Stimulated activated CD4-positive, alpha-beta T cell treated with anti-CD3 and anti-CD28 coated beads, Interleukin-4, amount 100 ng/mL, for 48 hours (primary cell): ENCODE measurements at regions not wholly inside any gene's neighbourhood (a gene's known extent, or its start where the extent isn't known, plus 50 kb on each side); places are given as distances from the start of the nearest gene placed in this dataset.

Experiments used
- DNase-seq, 2 donors: peaks; one replicate each; pipeline ENCODE4 v3.0.0-alpha.2; 2020; ENCODE audit warnings: low read depth in 2 of 2

- DNase-seq, result no peak
Observed at GRCh38 chr11:134908583-134908982, 496.5 kb upstream of the B3GAT1 start.

DNA sequence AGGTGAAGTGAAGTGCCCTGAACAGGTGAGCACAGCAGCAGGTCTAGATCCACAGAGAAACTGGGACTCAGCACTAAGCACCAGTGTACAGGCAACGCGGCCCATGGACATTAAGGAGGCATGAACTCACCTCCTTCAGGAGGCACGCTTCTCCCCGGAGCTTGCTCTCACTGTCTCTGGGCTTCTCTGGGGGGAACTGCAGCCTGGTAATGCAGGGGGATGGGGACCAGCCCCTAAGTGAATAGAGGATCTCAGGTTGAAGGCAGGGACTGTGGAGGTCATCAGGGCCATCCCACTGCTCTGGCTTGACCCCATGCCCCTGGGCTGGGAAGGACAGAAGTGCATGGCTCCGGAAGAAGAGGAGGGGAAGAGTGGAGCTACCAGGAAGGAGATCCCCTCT, 495.6 kb upstream of the B3GAT1 start:
- DNase-seq, result no peak

GRCh38 chr11:134906356-134906955, 494.4 kb upstream of the B3GAT1 start:
- DNase-seq, result no peak

DNA sequence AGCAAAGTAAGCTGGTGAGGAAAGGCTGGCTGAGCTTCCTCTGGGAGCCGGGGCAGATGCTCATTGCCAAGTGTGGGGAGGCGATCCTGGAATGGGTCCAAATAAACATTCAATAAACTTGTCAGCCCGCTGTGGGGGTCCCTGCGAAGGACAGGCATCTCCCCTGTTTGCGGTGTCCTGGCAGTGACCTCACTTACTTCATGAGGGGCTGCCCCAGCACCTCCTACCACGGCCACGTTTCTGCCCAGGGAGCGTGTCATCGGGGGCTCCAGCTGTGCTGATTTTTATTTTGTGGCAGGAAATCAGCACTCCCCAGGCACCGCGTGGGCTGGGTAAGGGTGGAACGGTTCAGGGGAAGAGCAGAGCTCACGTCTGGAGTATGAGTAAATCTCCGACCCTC, 493.9 kb upstream of the B3GAT1 start:
- no peak for DNase-seq

- DNase-seq, result no peak
Observed at GRCh38 chr11:134905517-134905916, 493.5 kb upstream of the B3GAT1 start.

- no peak for DNase-seq
Observed at GRCh38 chr11:134904103-134904790, 492.2 kb upstream of the B3GAT1 start.

DNA sequence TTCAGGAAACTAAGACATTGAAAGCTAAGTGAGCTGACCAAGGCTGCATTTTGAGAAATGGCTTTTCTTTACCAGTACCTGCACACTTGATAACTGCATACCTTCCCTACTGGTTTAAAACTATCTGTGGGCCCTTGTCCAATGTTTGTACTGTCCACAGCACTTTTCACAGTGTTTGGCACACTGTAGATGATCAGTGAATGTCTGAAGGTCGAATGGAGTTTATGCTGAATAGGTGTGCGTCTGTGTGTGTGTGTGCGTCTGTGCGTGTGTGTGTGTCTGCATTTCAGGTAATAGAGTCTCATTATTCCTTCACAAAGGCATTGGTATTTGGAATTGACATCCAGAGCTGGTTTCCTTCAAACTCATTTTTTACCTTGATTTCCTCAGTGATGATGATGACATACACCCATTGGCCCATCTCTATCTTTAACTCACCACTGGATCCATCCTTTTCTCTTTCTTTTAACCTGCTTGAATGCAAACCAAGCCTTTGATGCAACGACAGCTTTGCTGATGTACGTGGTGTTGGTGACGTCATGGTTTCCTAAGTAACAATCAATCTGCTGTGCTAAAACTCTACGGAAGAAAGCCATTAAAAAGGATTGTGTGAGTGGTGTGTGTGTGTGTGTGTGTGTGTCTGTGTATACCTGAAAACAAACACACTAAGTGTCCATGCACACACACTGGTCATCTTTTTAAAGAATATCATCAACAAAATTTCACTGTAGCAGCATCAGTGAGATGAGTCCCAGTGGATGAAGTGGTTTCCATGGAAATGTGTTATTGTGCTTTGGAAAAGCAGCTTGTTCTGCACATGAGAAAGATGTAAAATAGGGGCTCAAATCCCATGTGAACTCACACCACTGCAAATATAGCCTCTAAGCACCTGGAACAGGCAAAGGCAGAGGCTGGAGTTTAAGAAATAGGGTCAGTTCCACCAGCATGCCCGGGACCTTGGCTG, 490.2 kb upstream of the B3GAT1 start:
- DNase-seq, result no peak

DNA sequence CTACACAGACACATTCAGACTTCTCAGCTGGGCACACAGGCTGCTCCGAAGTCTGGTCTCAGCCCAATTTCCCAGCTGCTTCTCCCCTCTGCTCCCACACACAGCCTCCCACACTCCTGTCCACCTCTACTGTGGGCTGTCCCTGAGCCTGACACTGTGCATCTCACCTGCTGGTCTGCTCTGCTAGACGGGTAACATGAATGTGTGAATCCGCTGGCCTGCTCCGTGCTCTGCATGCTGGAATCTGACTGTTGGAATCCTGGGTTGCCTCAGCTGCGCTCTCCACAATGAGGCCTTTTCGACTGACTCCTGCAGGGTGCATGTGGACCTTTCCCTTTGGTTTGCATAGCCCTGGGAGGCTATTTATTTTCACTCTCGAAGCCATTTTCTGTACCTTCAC, 489.5 kb upstream of the B3GAT1 start:
- no peak for DNase-seq

- DNase-seq, result no peak
Observed at GRCh38 chr11:134893810-134894685, 482.0 kb upstream of the B3GAT1 start.

DNA sequence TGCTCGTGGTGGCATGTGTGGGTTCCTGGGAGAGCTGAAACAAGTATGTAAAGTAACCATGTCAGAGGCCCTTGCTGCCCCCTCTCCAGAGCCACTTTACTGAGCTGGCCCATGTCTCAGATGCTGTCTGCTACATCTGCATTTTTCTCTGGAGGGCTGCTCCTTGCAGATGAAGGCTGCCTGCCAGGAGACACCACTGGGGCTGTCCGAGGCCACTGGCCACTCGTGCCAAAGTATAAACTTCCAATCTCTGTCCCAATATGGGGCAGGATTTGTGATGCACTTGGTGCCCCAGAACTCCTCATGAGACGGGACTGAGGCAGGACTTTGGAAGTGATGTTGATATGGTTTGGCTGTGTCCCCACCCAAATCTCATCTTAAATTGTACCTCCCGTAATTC, 478.4 kb upstream of the B3GAT1 start:
- no peak for DNase-seq

GRCh38 chr11:134889832-134890231, 477.8 kb upstream of the B3GAT1 start:
- no peak for DNase-seq

DNA sequence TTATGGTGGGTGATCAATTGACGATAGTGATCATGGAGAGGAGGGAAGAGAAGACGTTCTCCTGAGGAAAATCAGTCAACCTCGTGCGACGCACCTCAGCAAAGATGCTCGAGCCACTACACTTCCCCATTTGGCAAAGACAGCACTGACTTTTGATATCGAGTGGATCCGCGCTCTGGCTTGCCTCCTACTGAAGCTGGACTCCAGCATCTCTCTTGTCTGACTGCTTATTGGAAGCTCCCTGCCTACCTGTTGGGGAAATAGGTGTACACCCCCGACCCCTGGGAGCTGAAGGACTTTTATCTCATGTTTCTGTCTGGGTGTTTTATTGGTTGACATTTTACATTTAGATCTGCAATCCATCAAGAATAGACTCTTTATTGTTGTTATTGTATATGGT, 476.8 kb upstream of the B3GAT1 start:
- DNase-seq, result no peak

DNA sequence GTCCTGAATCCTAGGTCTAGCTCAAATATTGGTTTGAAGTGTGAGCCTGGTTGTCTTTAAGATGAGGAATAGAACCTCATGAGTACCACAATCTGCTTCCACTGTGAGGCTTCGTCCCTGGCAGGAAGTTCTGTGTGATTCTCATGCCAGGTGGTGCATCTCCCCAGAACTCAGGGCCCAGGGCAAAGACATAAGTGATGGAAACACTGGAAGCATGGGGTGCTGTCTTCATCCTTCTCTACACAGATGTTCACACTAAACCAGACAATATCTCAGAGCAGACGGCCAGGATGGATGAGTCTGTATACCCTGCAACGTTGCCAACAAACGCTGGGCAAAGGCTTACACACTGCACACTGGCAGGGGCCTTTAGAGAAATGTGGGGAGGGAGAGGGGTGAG, 475.9 kb upstream of the B3GAT1 start:
- DNase-seq, result no peak

DNA sequence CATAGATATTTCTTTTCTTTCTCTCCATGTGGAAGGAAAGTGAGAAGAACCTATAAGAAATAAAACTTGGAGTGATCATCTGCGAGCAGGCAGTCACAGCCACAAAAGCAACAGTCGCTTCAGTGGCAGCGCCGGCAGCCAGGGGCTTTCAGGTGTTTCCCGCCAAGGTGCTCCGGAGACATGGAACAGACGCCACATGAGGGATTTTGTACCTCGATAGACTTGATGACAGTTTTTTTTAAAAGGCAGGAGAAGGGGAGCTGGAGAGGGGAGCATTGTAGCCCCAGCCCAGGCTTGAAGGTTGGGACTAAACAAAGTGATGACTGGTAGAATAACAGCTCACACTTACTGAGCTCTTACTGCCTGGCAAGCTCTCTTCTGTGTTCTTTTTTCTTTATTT, 471.4 kb upstream of the B3GAT1 start:
- no peak for DNase-seq

GRCh38 chr11:134882671-134883297, 470.7 kb upstream of the B3GAT1 start:
- DNase-seq, result no peak

DNA sequence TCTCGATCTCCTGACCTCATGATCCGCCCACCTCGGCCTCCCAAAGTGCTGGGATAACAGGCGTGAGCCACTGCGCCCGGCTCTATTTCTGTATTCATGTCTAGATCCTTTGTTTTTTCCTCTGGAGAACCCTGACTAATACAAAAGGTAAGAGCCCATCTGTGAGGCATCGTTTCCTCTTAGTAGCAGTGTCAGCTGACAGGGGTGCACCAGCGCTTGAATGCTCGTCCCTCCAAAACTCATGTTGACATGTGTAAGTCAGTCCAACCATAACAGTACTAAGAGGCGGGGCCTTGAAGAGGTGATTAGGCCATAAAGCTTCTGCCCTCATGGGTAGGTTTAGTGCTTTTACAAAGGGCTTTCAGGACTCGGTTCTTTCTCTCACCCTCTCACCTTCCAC, 470.1 kb upstream of the B3GAT1 start:
- DNase-seq, result no peak

DNA sequence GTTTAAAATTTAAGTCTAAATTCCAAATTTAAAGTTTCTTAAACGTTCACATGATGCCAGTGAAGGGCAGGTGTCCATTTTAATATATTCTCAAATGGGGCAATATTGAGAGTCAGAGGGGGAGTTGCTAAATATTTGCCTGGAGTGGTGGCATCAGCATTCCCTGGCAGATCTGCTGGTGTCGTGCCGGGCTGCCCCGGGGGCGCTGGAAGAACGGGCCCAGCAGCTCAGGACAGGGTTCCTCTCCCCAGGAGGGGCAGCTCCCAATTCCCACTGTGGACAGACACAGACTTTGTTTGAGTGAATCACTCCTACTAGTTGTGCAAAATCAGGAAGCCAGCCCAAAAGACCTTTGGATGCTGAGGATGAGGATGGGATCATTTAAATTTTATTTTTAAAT, 468.7 kb upstream of the B3GAT1 start:
- no peak for DNase-seq

GRCh38 chr11:134879931-134880330, 467.9 kb upstream of the B3GAT1 start:
- DNase-seq, result no peak

GRCh38 chr11:134879341-134879740, 467.3 kb upstream of the B3GAT1 start:
- DNase-seq, result no peak

DNA sequence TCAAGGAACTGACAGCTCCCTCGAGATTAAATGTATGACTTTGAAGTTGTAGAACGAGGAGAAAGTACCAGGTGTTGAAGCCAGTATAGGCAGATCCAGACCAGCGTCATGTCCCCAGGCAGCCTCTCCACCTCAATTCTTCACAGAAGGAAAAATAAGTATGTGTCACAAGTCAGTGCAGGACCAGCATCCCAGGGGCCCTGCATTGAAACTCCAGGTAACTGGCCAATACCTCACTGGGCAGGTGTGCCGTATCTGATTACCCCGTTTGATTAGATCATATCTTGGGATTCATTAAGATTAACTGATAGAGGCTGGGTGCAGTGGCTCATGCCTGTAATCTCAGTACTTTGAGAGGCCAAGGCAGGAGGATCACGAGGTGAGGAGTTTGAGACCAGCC, 466.7 kb upstream of the B3GAT1 start:
- DNase-seq, result no peak

- no peak for DNase-seq
Observed at GRCh38 chr11:134876226-134876625, 464.2 kb upstream of the B3GAT1 start.
